Pancreas (tissue), 10 donors: ENCODE measurements at regions not wholly inside any gene's neighbourhood (a gene's known extent, or its start where the extent isn't known, plus 50 kb on each side); places are given as distances from the start of the nearest gene placed in this dataset.

Source experiments
- ATAC-seq, 4 donors: fragments of 200-7000 bp; cut with Tn5 transposase; one replicate each; pipeline versions ENCODE4 v1.8.0 to v1.9.1; 2020; ENCODE audit warnings: mild to moderate bottlenecking in 4 of 4, moderate library complexity in 4 of 4
- DNase-seq, 6 donors: peaks; one replicate each; pipeline ENCODE4 v3.0.0-alpha.2; 2020
- FAIRE-seq: peaks from 2 replicates; lab custom pipeline; 2012; peaks lifted over from hg19 to GRCh38; lab: Jason Lieb, UNC
- H3K27ac ChIP-seq, 4 donors: fragments of 200-600 bp; sonication (generic); 1 replicate in 3 of 4; 2 replicates in 1 of 4; pipeline versions ENCODE4 v1.5.0 to v1.8.0; 2020
- H3K27me3 ChIP-seq, 4 donors: fragments of 200-600 bp; one replicate each; pipeline ENCODE4 v1.8.0; 2021
- H3K36me3 ChIP-seq, 3 donors: fragments of 200-600 bp; sonication (generic) in 1 of 3; one replicate each; pipeline versions ENCODE4 v1.5.0 to v1.8.0; 2020 to 2021
- H3K4me1 ChIP-seq, 3 donors: fragments of 200-600 bp; one replicate each; pipeline ENCODE4 v1.8.0; 2021
- H3K4me3 ChIP-seq, 4 donors: fragments of 200-600 bp; sonication (generic) in 2 of 4; one replicate each; pipeline versions ENCODE4 v1.5.0 to v1.8.0; 2020 to 2021
- H3K9me3 ChIP-seq, 4 donors: fragments of 200-600 bp; one replicate each; pipeline ENCODE4 v1.8.0; 2021
- WGBS, 2 donors: extraction: QIAGEN DNeasy Blood & Tissue Kit; methylation state at CpG; one replicate each; pipeline ENCODE4 v1.1.7; 2013; 5-methylcytosine and 5-hydroxymethylcytosine counted together
- intact Hi-C, 3 donors: fragments of 100-400 bp; cut with DNase I; formaldehyde crosslinking; loops; one replicate each; pipeline versions ENCODE4 v1.11.1 to v1.14.2; 2022
- TF ChIP-seq, protein P1 (sequence below), 4 donors: fragments of 200-600 bp; sonication (generic) in 3 of 4; IDR thresholded peaks; one replicate each; pipeline versions ENCODE4 v1.5.0 to v1.8.0; 2021; ENCODE audit warnings: antibody characterized with exemption in 4 of 4
- donor health status: healthy with polysubstance abuse.
- donor health status: DM: no; HTN: no; CAD: no; lungs with moderate emphysema.
- donor health status: DM: no; HTN: no; CAD: no.
- donor health status: control.
- donor health status: control.
- donor health status: Bipolar disorder and iron deficiency.
- donor health status: DM: yes; HTN: yes; CAD: no.
- donor health status: DM: no; HTN: no; CAD: no.
- donor health status: DM: no; HTN: no; CAD: no.
- donor health status: DM: yes; HTN: yes; CAD: no.

DNA sequence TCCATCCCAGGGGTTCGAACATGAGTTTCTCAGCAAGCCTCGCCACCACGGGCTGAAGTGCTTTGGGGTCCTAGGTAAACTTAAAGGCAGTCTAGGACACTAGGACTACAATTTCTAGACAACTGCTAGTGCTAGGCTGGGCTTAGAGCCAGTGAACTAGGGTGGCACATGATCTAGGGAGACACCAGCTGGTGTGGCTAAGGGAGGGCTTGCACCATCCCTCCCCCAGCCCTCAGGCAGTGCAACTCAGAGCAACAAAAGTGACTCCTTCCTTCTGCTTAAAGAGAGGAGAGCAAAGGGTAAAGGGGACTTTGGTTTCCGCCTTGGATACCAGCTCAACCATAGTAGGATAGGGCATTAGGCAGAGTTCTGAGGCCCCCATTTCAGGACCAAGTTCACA lies 162.5 kb upstream of the AFF2 start:
- Histone ChIP-seq H3K4me3 (no peak overlapping the region), H3K27me3 (no peaks in the 10 kb centered on the region), H3K27ac (no peak overlapping the region), H3K4me1 (no peaks in the 10 kb centered on the region), H3K36me3 (no peaks in the 10 kb centered on the region), H3K9me3 (no peaks in the 10 kb centered on the region)
- ATAC-seq (no peak), FAIRE-seq (no peak), DNase-seq (no peak)
- TF ChIP-seq, protein P1, sequence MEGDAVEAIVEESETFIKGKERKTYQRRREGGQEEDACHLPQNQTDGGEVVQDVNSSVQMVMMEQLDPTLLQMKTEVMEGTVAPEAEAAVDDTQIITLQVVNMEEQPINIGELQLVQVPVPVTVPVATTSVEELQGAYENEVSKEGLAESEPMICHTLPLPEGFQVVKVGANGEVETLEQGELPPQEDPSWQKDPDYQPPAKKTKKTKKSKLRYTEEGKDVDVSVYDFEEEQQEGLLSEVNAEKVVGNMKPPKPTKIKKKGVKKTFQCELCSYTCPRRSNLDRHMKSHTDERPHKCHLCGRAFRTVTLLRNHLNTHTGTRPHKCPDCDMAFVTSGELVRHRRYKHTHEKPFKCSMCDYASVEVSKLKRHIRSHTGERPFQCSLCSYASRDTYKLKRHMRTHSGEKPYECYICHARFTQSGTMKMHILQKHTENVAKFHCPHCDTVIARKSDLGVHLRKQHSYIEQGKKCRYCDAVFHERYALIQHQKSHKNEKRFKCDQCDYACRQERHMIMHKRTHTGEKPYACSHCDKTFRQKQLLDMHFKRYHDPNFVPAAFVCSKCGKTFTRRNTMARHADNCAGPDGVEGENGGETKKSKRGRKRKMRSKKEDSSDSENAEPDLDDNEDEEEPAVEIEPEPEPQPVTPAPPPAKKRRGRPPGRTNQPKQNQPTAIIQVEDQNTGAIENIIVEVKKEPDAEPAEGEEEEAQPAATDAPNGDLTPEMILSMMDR (IDR thresholded peaks at IDR 0.05), result no peak
- intact Hi-C loops, result no loop called here
- WGBS, 2 donors, result 65 to 68% methylated on average over 4 of the region's 4 CpGs

DNA sequence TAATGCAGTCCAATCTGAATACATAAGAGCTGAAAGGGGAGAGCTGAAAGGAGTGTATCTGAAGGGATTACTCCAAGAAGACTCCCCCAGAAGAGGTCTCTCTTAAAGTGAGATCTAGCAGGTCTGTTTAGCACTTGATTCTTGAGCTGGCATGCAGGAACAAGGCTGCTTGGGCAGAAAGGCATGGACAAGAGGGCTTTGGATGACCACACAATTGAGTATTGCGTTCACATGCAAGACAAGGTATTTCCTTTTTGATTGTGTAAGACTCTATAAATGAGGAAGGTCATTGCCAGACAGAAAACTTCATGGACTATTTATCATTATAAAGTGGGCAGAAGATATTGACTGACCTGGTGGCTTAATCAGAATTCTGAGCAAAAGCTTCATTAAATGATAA lies 145.5 kb upstream of the AFF2 start:
- FAIRE-seq, result no peak
- no peaks in the 10 kb centered on the region for H3K4me1 ChIP-seq
- DNase-seq, result no peak
- no peak overlapping the region for H3K4me3 ChIP-seq
- H3K9me3 ChIP-seq, result no peaks in the 10 kb centered on the region
- WGBS, 2 donors, result 38 to 50% methylated on average over 1 of the region's 1 CpG
- ATAC-seq, result no peak
- TF ChIP-seq, protein P1 (IDR thresholded peaks at IDR 0.05), result no peak
- no peak overlapping the region for H3K27ac ChIP-seq
- H3K36me3 ChIP-seq, result no peaks in the 10 kb centered on the region
- intact Hi-C loops, result no loop called here
- H3K27me3 ChIP-seq, result no peaks in the 10 kb centered on the region

DNA sequence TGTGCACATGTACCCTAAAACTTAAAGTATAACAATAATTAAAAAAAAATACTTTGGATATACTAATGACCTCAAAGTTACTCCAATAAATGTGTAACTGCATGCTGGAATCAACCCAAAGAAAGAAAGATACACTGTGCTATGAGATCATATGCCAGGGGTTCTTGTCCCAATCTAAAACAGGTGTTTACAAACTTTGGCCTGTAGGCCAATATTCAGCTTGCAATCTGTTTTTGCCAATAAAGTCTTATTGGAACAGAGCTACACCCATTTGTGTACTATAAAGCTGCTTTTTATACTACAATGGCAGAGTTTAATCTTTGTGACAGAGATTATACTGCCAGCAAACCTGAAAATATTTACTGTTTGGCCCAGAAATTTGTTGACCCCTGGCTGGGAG lies 138.8 kb upstream of the AFF2 start:
- H3K27me3 ChIP-seq, result no peaks in the 10 kb centered on the region
- H3K36me3 ChIP-seq, result no peaks in the 10 kb centered on the region
- DNase-seq (no peak), FAIRE-seq (no peak), ATAC-seq (no peak)
- H3K4me1 ChIP-seq, result peaks cover 0 to 3% (median 0%) of the 10 kb centered on the region in 3 donors
- no peak overlapping the region for H3K27ac ChIP-seq
- TF ChIP-seq, protein P1 (IDR thresholded peaks at IDR 0.05), result no peak
- no peaks in the 10 kb centered on the region for H3K9me3 ChIP-seq
- intact Hi-C loops, result no loop called here
- H3K4me3 ChIP-seq, result no peak overlapping the region

DNA sequence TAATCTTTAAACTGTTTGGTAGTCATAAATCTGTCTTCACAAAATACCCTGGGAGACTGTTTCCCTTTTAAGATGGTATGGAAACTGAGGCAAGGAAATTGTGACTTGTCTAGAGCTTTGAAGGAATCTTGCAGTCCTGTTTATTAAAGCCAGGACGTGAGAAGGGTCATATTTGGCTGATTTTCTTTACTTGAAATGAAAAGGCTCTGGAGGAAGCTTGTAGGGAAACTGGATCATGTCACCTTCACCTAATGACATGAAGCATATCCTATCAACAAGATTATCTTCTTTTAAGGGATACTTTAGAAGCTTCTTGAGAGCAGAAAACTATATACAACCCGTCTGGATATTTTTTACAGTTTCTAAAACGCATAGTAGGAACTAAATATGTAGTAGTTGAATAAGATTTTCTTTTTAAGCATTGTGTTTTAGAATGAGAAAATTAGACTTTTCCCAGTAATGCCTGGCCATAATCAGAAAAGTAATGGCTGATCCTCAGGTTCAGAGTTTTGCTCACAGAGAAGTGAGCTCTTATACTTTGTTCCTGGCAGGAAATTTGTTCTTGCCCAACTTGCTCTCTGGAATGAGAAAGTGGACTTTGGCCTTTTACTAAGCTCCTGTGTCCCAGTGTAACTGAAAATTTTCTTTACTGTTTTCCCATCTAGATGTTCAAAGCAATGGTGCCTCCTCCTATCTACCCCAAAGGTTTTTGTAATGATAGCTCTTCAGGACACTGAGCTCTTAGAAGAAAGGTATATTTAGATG lies 136.8 kb upstream of the AFF2 start:
- intact Hi-C loops, result no loop called here
- no peaks in the 10 kb centered on the region for H3K36me3 ChIP-seq
- H3K27me3 ChIP-seq, result no peaks in the 10 kb centered on the region
- peaks cover 0 to 3% (median 0%) of the 10 kb centered on the region in 3 donors for H3K4me1 ChIP-seq
- H3K27ac ChIP-seq, result no peak overlapping the region
- no peak overlapping the region for H3K4me3 ChIP-seq
- peak; percentile 29 for FAIRE-seq
- 50 to 71% methylated on average over 3 of the region's 3 CpGs for WGBS, 2 donors
- ATAC-seq, result peak in 3 of 4 donors; percentile 45 to 71 (median 59)
- DNase-seq, result no peak
- TF ChIP-seq, protein P1 (IDR thresholded peaks at IDR 0.05), result no peak
- no peaks in the 10 kb centered on the region for H3K9me3 ChIP-seq

DNA sequence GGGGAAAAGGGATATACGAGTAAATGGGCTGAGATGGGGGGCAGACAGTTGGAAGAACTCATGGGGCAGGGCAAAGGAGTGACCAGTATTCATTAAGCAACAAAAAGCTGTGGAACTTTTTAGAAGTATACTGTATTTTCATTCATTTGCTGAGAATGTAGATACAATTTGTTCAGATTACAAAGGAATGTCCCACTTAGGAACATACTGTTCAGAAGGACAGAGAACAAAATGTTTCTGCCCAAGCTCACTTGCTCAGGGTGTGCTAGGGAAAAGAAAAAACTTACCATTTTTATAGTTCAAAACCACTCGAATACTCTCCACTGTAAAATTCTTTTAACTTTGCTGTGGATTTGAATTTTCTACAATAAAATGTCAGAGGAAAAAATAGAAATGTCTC lies 135.2 kb upstream of the AFF2 start:
- intact Hi-C loops, result no loop called here
- Histone ChIP-seq H3K36me3 (no peaks in the 10 kb centered on the region), H3K27ac (no peak overlapping the region), H3K9me3 (no peaks in the 10 kb centered on the region), H3K4me1 (peaks cover 0 to 3% (median 0%) of the 10 kb centered on the region in 3 donors), H3K4me3 (no peak overlapping the region), H3K27me3 (no peaks in the 10 kb centered on the region)
- peak in 1 of 4 donors; percentile 43 for ATAC-seq
- TF ChIP-seq, protein P1 (IDR thresholded peaks at IDR 0.05), result no peak
- DNase-seq, result no peak
- WGBS, 2 donors, result 31 to 32% methylated on average over 2 of the region's 2 CpGs
- no peak for FAIRE-seq
